SK-N-SH (cell line): ENCODE measurements at regions not wholly inside any gene's neighbourhood (a gene's known extent, or its start where the extent isn't known, plus 50 kb on each side); places are given as distances from the start of the nearest gene placed in this dataset.

Source experiments
- CTCF ChIA-PET: fragments of 300-600, 350-600 bp; formaldehyde crosslinking; extraction: SDS; loops from one replicate; lab custom pipeline; 2021; lab: Yijun Ruan, JAX
- POLR2A ChIA-PET: fragments of 350-600 bp; sonication (Branson Sonifier 250); formaldehyde crosslinking; extraction: SDS; loops from one replicate; lab custom pipeline; 2020; ENCODE audit warnings: antibody characterized with exemption, inconsistent platforms; lab: Yijun Ruan, JAX
- DNase-seq: peaks from one replicate; pipeline ENCODE4 v3.0.0; 2012
- H2AFZ ChIP-seq: fragments of 200-600 bp; sonication (generic); 2 replicates; pipeline ENCODE4 v1.8.1; 2016; ENCODE audit warnings: antibody characterized with exemption, mild to moderate bottlenecking, low read depth
- H3F3A ChIP-seq: fragments of 200-600 bp; sonication (generic); replicated peaks from 2 replicates; pipeline ENCODE3; 2016; ENCODE audit warnings: antibody characterized with exemption, mild to moderate bottlenecking; ENCODE audit not compliant: insufficient read depth
- H3K27ac ChIP-seq, 2 experiments: fragments of 200-500 bp in 1 of 2; fragments of 200-600 bp in 1 of 2; sonication (Bioruptor generic) in 1 of 2; sonication (generic), shearing (Covaris generic) in 1 of 2; 2 replicates each; pipeline versions ENCODE4 v1.5.1 to v1.6.1; 2014 to 2016; ENCODE audit warnings: low read depth in 2 of 2, inconsistent platforms in 1 of 2, low read length in 1 of 2, mild to moderate bottlenecking in 1 of 2, mixed read lengths in 1 of 2
- H3K27me3 ChIP-seq: fragments of 200-600 bp; sonication (generic), shearing (Covaris generic); 2 replicates; pipeline ENCODE4 v1.6.1; 2016; ENCODE audit warnings: mixed run types; ENCODE audit not compliant: insufficient read depth
- H3K36me3 ChIP-seq, 2 experiments: fragments of 200-500 bp in 1 of 2; fragments of 200-600 bp in 1 of 2; sonication (Bioruptor generic) in 1 of 2; sonication (generic) in 1 of 2; replicated peaks in 1 of 2; 2 replicates each; pipeline versions ENCODE3 to v1.5.1; 2014 to 2016; ENCODE audit warnings: low read length in 1 of 2, mild to moderate bottlenecking in 1 of 2; ENCODE audit not compliant: insufficient read depth in 2 of 2, control insufficient read depth in 1 of 2
- H3K4me1 ChIP-seq, 2 experiments: fragments of 200-500 bp in 1 of 2; fragments of 200-600 bp in 1 of 2; sonication (Bioruptor generic) in 1 of 2; sonication (generic), shearing (Covaris generic) in 1 of 2; 2 replicates each; pipeline versions ENCODE4 v1.5.1 to v1.6.1; 2014 to 2016; ENCODE audit warnings: low read depth in 1 of 2, low read length in 1 of 2, mixed run types in 1 of 2; ENCODE audit not compliant: insufficient read depth in 2 of 2, control insufficient read depth in 1 of 2
- H3K4me2 ChIP-seq: fragments of 200-600 bp; sonication (generic), shearing (Covaris generic); 2 replicates; pipeline ENCODE4 v1.6.1; 2017; ENCODE audit warnings: mixed run types
- H3K4me3 ChIP-seq, 2 experiments: fragments of 200-500 bp in 1 of 2; fragments of 200-600 bp in 1 of 2; sonication (Bioruptor generic) in 1 of 2; sonication (generic), shearing (Covaris generic) in 1 of 2; 2 replicates each; pipeline versions ENCODE4 v1.5.1 to v1.8.1; 2014 to 2016; ENCODE audit warnings: low read depth in 2 of 2, inconsistent platforms in 1 of 2, low read length in 1 of 2, mild to moderate bottlenecking in 1 of 2, mixed read lengths in 1 of 2, moderate library complexity in 1 of 2
- H3K79me2 ChIP-seq: fragments of 200-600 bp; sonication (generic); 2 replicates; pipeline ENCODE4 v1.8.1; 2017; ENCODE audit warnings: mild to moderate bottlenecking; ENCODE audit not compliant: insufficient read depth
- H3K9ac ChIP-seq: fragments of 200-600 bp; sonication (generic); 2 replicates; pipeline ENCODE4 v1.6.1; 2017; ENCODE audit warnings: mixed run types
- H3K9me2 ChIP-seq: fragments of 200-600 bp; sonication (generic); 2 replicates; pipeline ENCODE4 v1.6.1; 2017; ENCODE audit warnings: mixed run types
- H3K9me3 ChIP-seq: fragments of 200-600 bp; sonication (generic); 2 replicates; pipeline ENCODE4 v1.6.1; 2017; ENCODE audit warnings: mixed run types, mild to moderate bottlenecking, moderate library complexity
- H4K20me1 ChIP-seq: fragments of 200-600 bp; sonication (generic); 2 replicates; pipeline ENCODE4 v1.6.1; 2017; ENCODE audit warnings: mild to moderate bottlenecking, mixed run types; ENCODE audit not compliant: insufficient read depth
- CTCF ChIP-seq: fragments of 200-600 bp; sonication (generic); IDR thresholded peaks from 2 replicates; pipeline ENCODE4 v1.6.1; 2017; ENCODE audit warnings: antibody characterized with exemption, mild to moderate bottlenecking, moderate library complexity
- ELF1 ChIP-seq: IDR thresholded peaks from 2 replicates; pipeline ENCODE4 v1.4.0; 2012
- FOXJ3 ChIP-seq: sonication (generic); formaldehyde crosslinking; IDR thresholded peaks from 2 replicates; pipeline ENCODE4 v1.5.1; 2020; ENCODE audit warnings: mild to moderate bottlenecking, missing genetic modification reagents
- FOXM1 ChIP-seq: IDR thresholded peaks from 2 replicates; pipeline ENCODE4 v1.4.0; 2012; ENCODE audit warnings: low read depth, mild to moderate bottlenecking
- GABPA ChIP-seq: IDR thresholded peaks from 2 replicates; pipeline ENCODE4 v1.4.0; 2012; ENCODE audit warnings: low read depth, mild to moderate bottlenecking
- IRF3 ChIP-seq: fragments of 150-350 bp; IDR thresholded peaks from 2 replicates; pipeline ENCODE4 v1.6.1; 2016; ENCODE audit warnings: mild to moderate bottlenecking, low read depth, low read length
- MAX ChIP-seq: IDR thresholded peaks from 2 replicates; pipeline ENCODE4 v1.4.0; 2012; ENCODE audit warnings: low read depth
- MEF2A ChIP-seq: IDR thresholded peaks from 2 replicates; pipeline ENCODE4 v1.4.0; 2012; ENCODE audit warnings: low read depth, borderline replicate concordance
- NFIC ChIP-seq: IDR thresholded peaks from 2 replicates; pipeline ENCODE4 v1.4.0; 2012; ENCODE audit warnings: borderline replicate concordance
- NRF1 ChIP-seq: IDR thresholded peaks from 2 replicates; pipeline ENCODE4 v1.6.1; 2012; ENCODE audit warnings: low read depth, mild to moderate bottlenecking, low read length
- POLR2AphosphoS5 ChIP-seq: IDR thresholded peaks from 2 replicates; pipeline ENCODE4 v1.6.1; 2012; ENCODE audit warnings: low read depth, low read length
- RAD21 ChIP-seq: IDR thresholded peaks from 2 replicates; pipeline ENCODE4 v1.6.1; 2012; ENCODE audit warnings: mild to moderate bottlenecking, low read length
- RCOR1 ChIP-seq: fragments of 150-350 bp; IDR thresholded peaks from 2 replicates; pipeline ENCODE4 v1.6.1; 2017; ENCODE audit warnings: antibody characterized with exemption, low read length
- RFX5 ChIP-seq: IDR thresholded peaks from 2 replicates; pipeline ENCODE4 v1.6.1; 2012; ENCODE audit warnings: mild to moderate bottlenecking, improper control_type of control experiment, low read length
- RXRA ChIP-seq: IDR thresholded peaks from 2 replicates; pipeline ENCODE4 v1.4.0; 2012; ENCODE audit warnings: low read depth, mild to moderate bottlenecking, borderline replicate concordance
- SIN3A ChIP-seq: IDR thresholded peaks from 2 replicates; pipeline ENCODE4 v1.6.1; 2012; ENCODE audit warnings: low read depth, mild to moderate bottlenecking, low read length, moderate library complexity, borderline replicate concordance
- SMC3 ChIP-seq: IDR thresholded peaks from 2 replicates; pipeline ENCODE4 v1.6.1; 2012; ENCODE audit warnings: low read depth, low read length, improper control_type of control experiment
- TCF12 ChIP-seq: IDR thresholded peaks from 2 replicates; pipeline ENCODE4 v1.4.0; 2012
- TEAD4 ChIP-seq: IDR thresholded peaks from 2 replicates; pipeline ENCODE4 v1.4.0; 2012; ENCODE audit warnings: mild to moderate bottlenecking, borderline replicate concordance; ENCODE audit not compliant: insufficient read depth
- USF1 ChIP-seq: IDR thresholded peaks from 2 replicates; pipeline ENCODE4 v1.4.0; 2012; ENCODE audit warnings: low read depth, borderline replicate concordance
- USF2 ChIP-seq: fragments of 150-350 bp; IDR thresholded peaks from 2 replicates; pipeline ENCODE4 v1.6.1; 2017; ENCODE audit warnings: antibody characterized with exemption, low read length, low read depth, borderline replicate concordance
- YY1 ChIP-seq: IDR thresholded peaks from 2 replicates; pipeline ENCODE4 v1.4.0; 2012; ENCODE audit warnings: low read depth, mild to moderate bottlenecking
- ZBTB33 ChIP-seq: IDR thresholded peaks from 2 replicates; pipeline ENCODE4 v1.4.0; 2012; ENCODE audit warnings: low read depth, borderline replicate concordance
- WGBS: methylation state at CpG from one replicate; pipeline ENCODE4 v1.1.6; 2017; ENCODE audit warnings: low lambda C conversion rate; 5-methylcytosine and 5-hydroxymethylcytosine counted together

- Histone ChIP-seq H3K9me2 (no peaks in the 10 kb centered on the region), H3K36me3 (no peaks in the 10 kb centered on the region), H3K9ac (no peak overlapping the region), H3K4me3 (no peak overlapping the region), H3K4me2 (no peak overlapping the region), H2AFZ (no peak overlapping the region), H3K27ac (no peak overlapping the region), H4K20me1 (no peaks in the 10 kb centered on the region), H3K9me3 (no peaks in the 10 kb centered on the region), H3F3A (no peaks in the 10 kb centered on the region), H3K27me3 (no peaks in the 10 kb centered on the region), H3K4me1 (no peaks in the 10 kb centered on the region), H3K79me2 (no peaks in the 10 kb centered on the region)
- DNase-seq: no peak
- no peak for TF ChIP-seq IRF3
- no peak for TF ChIP-seq TEAD4
- TF ChIP-seq ELF1: no peak
- TF ChIP-seq USF1: no peak
- no peak for TF ChIP-seq RXRA
- no peak for TF ChIP-seq RAD21
- no peak for TF ChIP-seq SMC3
- TF ChIP-seq POLR2AphosphoS5: no peak
- no peak for TF ChIP-seq NFIC
- no peak for TF ChIP-seq YY1
- no peak for TF ChIP-seq CTCF
- TF ChIP-seq MAX: no peak
- no peak for TF ChIP-seq NRF1
- 39% methylated on average over 3 of the region's 3 CpGs for WGBS
- ChIA-PET POLR2A (no interaction called here), CTCF (no interaction called here)
Observed at GRCh38 chr4:32163125-32163524, 1443.0 kb downstream of the PCDH7 start.

GRCh38 chr4:32169841-32170240, 1449.7 kb downstream of the PCDH7 start:
- Histone ChIP-seq H3K9me3 (no peaks in the 10 kb centered on the region), H3K4me1 (no peaks in the 10 kb centered on the region), H4K20me1 (no peaks in the 10 kb centered on the region), H3K27ac (no peak overlapping the region), H3K9me2 (0 out of 2 replicates have a peak, but pooled peaks cover 2% of the 10 kb centered on the region), H3K9ac (no peak overlapping the region), H3K79me2 (no peaks in the 10 kb centered on the region), H3F3A (no peaks in the 10 kb centered on the region), H2AFZ (no peak overlapping the region), H3K27me3 (no peaks in the 10 kb centered on the region), H3K4me3 (no peak overlapping the region), H3K36me3 (no peaks in the 10 kb centered on the region), H3K4me2 (no peak overlapping the region)
- ChIA-PET POLR2A (no interaction called here), CTCF (no interaction called here)
- 33% methylated on average over 3 of the region's 3 CpGs for WGBS
- TF ChIP-seq SIN3A (no peak), FOXM1 (no peak), USF2 (no peak), RCOR1 (no peak), TCF12 (no peak), RAD21 (no peak), NRF1 (no peak), POLR2AphosphoS5 (no peak), GABPA (no peak), ZBTB33 (no peak), FOXJ3 (CRISPR knock-in tag) (no peak), SMC3 (no peak), MEF2A (no peak), RFX5 (no peak), MAX (no peak)
- no peak for DNase-seq
